ENCODE measurements at regions not wholly inside any gene's neighbourhood (a gene's known extent, or its start where the extent isn't known, plus 50 kb on each side); places are given as distances from the start of the nearest gene placed in this dataset.

DNA sequence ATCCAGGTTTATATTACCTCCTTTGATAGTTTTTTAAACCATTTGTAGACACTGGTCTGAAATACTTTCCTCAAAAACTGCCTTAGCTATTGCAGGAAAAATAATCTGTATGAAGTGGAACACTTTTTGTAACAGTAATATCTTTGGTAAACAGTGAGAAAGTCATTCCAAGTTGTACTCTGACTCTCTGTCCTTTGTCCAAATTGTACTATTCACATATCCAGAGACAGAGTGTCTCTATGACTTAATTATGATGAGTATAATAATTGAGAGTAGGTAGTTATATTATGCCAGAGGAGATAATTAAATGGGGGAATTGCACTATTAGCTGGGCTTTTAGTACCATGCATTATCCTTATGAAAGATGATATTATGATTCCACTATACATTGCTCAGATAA is 112.6 kb upstream of the LCORL start:
- no peak overlapping the region for H3K4me3 Mint-ChIP-seq
- no peak overlapping the region for H3K27ac Mint-ChIP-seq
- H3K4me1 Mint-ChIP-seq, result no peaks in the 10 kb centered on the region
- H3K27me3 Mint-ChIP-seq (ENCODE audit: low read depth), result no peaks in the 10 kb centered on the region
- peaks cover 12% of the 10 kb centered on the region for H3K9me3 Mint-ChIP-seq
- H3K36me3 Mint-ChIP-seq (ENCODE audit: low read depth), result no peaks in the 10 kb centered on the region
- TF ChIP-seq, protein P1, sequence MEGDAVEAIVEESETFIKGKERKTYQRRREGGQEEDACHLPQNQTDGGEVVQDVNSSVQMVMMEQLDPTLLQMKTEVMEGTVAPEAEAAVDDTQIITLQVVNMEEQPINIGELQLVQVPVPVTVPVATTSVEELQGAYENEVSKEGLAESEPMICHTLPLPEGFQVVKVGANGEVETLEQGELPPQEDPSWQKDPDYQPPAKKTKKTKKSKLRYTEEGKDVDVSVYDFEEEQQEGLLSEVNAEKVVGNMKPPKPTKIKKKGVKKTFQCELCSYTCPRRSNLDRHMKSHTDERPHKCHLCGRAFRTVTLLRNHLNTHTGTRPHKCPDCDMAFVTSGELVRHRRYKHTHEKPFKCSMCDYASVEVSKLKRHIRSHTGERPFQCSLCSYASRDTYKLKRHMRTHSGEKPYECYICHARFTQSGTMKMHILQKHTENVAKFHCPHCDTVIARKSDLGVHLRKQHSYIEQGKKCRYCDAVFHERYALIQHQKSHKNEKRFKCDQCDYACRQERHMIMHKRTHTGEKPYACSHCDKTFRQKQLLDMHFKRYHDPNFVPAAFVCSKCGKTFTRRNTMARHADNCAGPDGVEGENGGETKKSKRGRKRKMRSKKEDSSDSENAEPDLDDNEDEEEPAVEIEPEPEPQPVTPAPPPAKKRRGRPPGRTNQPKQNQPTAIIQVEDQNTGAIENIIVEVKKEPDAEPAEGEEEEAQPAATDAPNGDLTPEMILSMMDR (IDR thresholded peaks at IDR 0.05; ENCODE audit: unreplicated experiment in 3 of 3), result no peak

DNA sequence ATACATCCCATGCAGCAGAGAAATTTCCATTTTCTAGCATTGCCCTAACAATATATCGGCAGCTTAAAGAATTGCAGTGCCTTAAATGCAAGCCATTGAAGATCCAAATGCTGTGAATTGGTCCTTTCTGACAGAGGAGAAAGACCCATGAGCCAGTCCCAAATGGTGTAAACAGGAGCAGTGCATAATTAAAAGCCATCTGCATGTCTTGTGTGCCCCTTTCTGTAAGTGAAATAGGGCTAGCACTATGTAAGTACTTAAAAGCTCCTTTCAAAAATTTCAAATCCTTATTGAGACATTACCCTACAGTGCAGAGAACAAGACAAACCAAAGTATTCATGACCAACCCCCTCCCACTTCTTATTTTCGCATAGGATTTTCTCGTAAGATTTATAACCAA is 108.7 kb upstream of the LCORL start:
- TF ChIP-seq, protein P1 (IDR thresholded peaks at IDR 0.05; ENCODE audit: unreplicated experiment in 3 of 3), result no peak
- Mint-ChIP-seq H3K27ac (no peak overlapping the region), H3K4me3 (no peak overlapping the region), H3K9me3 (peaks cover 8% of the 10 kb centered on the region), H3K27me3 (ENCODE audit: low read depth) (no peaks in the 10 kb centered on the region), H3K4me1 (no peaks in the 10 kb centered on the region), H3K36me3 (ENCODE audit: low read depth) (no peaks in the 10 kb centered on the region)

DNA sequence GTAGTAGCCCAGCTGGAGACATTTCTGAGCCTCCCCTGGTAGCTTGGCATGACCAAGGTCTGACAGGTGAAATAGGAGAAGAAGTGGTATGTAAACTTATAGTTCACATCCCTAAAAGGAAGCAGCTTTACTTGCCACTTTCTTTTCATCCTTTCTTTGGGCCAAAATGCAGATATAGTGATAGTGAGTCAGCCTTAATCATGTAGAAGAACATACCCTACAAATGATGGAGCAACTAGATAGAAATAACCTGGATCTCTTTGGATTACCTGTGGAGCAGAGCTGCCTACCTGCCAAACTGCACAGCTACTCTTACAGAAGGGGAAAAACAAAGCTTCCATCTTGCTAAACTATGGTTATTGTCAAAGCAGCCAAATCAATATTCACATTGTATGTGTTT is 106.7 kb upstream of the LCORL start:
- Mint-ChIP-seq H3K9me3 (no peaks in the 10 kb centered on the region), H3K4me1 (no peaks in the 10 kb centered on the region), H3K27ac (no peak overlapping the region), H3K27me3 (ENCODE audit: low read depth) (no peaks in the 10 kb centered on the region), H3K4me3 (no peak overlapping the region), H3K36me3 (ENCODE audit: low read depth) (no peaks in the 10 kb centered on the region)
- TF ChIP-seq, protein P1 (IDR thresholded peaks at IDR 0.05; ENCODE audit: unreplicated experiment in 3 of 3), result no peak

DNA sequence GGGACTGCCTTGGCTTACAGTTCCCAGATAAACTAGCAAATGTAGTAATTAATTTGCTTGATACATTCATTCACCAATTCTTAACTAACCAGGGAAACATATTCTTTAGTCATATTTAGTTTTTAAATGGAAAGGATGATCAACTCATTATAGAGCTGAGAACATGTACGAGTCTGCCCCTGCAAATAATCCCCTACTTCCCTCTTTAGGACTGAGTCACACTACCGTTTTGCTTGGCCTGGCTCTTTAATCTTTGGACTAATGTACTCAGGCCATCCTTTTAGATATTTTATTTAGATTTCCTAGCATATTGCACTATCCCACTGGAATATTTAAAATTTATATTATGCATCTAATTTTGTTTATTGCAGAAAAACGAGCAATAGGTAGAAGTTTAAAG is 105.5 kb upstream of the LCORL start:
- Mint-ChIP-seq H3K9me3 (no peaks in the 10 kb centered on the region), H3K27me3 (ENCODE audit: low read depth) (no peaks in the 10 kb centered on the region), H3K36me3 (ENCODE audit: low read depth) (no peaks in the 10 kb centered on the region), H3K4me1 (no peaks in the 10 kb centered on the region), H3K27ac (no peak overlapping the region), H3K4me3 (no peak overlapping the region)
- TF ChIP-seq, protein P1 (IDR thresholded peaks at IDR 0.05; ENCODE audit: unreplicated experiment in 3 of 3), result no peak

DNA sequence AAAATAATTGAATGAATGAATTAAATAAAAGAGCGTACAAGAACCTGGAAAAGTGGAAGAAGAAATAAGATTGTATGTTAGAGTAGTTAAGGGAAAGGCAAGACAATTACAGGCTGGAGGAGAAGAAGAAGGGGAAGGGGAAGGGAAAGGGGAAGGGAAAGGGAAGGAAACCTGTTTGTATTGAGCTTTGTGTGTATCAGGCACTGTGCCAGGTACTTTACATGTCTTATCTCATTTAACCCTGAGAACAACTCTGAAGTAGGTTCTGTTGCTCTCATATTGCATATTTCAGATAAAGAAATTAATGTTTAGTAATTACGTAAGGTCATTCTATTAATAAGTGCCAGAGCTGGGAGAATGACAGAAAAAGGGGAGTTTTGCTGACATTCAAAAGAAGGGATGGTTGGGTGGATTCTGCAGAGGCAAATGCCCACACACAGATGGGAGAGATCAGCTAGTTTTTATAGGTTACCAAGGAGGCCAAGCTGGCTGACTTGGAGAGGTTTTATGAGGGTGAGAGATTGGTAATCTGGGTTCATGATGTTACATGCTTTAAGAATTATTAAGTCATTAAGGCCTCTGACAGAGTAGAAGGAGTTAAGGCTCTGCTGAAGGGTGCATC is 92.3 kb upstream of the LCORL start:
- Mint-ChIP-seq H3K27ac (no peak overlapping the region), H3K36me3 (ENCODE audit: low read depth) (no peaks in the 10 kb centered on the region), H3K27me3 (ENCODE audit: low read depth) (no peaks in the 10 kb centered on the region), H3K4me1 (no peaks in the 10 kb centered on the region), H3K9me3 (no peaks in the 10 kb centered on the region), H3K4me3 (no peak overlapping the region)
- TF ChIP-seq, protein P1 (IDR thresholded peaks at IDR 0.05; ENCODE audit: unreplicated experiment in 3 of 3), result no peak

DNA sequence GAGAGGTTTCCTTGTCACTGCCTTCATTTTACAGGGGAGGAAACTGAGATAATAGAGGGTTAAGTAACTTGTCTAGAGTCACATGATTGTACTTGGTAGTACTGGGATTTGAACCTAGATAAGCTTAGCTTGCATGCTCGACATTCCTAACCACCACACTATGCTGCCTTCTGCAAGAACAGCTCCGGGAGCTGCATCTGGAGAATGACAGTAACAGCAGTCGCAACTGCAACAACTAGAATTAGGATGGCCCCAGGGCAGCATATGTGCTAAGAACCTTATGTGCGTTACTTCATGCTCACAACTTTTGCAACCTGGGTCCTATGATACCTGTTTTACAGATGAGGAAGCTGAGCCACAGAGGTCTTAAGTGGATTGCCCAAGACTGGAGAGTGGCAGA is 89.5 kb upstream of the LCORL start:
- H3K27ac Mint-ChIP-seq, result no peak overlapping the region

More for the DNA sequence above, 89.5 kb upstream of the LCORL start:
- Mint-ChIP-seq H3K4me3 (no peak overlapping the region), H3K9me3 (no peaks in the 10 kb centered on the region), H3K4me1 (no peaks in the 10 kb centered on the region), H3K27me3 (ENCODE audit: low read depth) (no peaks in the 10 kb centered on the region), H3K36me3 (ENCODE audit: low read depth) (no peaks in the 10 kb centered on the region)
- TF ChIP-seq, protein P1 (IDR thresholded peaks at IDR 0.05; ENCODE audit: unreplicated experiment in 3 of 3), result no peak
